Bronchial epithelial cell (primary cell): ENCODE measurements at regions not wholly inside any gene's neighbourhood (a gene's known extent, or its start where the extent isn't known, plus 50 kb on each side); places are given as distances from the start of the nearest gene placed in this dataset.

Experiments used
- DNase-seq: peaks from one replicate; pipeline ENCODE4 v3.0.0-alpha.2; 2010; ENCODE audit warnings: low read depth
- FAIRE-seq: peaks from 2 replicates; lab custom pipeline; 2011; peaks lifted over from hg19 to GRCh38; lab: Jason Lieb, UNC
- H3K27me3 ChIP-seq: 2 replicates; pipeline ENCODE4 v1.5.1; 2011; ENCODE audit warnings: low read length; ENCODE audit not compliant: control insufficient read depth, insufficient read depth
- H3K36me3 ChIP-seq: 2 replicates; pipeline ENCODE4 v1.5.1; 2011; ENCODE audit warnings: low read length; ENCODE audit not compliant: control insufficient read depth, insufficient read depth
- H3K4me3 ChIP-seq: 2 replicates; pipeline ENCODE4 v1.5.1; 2011; ENCODE audit warnings: mild to moderate bottlenecking, low read depth, low read length, control low read depth
- CTCF ChIP-seq: IDR thresholded peaks from 2 replicates; pipeline ENCODE4 v1.5.1; 2011; ENCODE audit warnings: mild to moderate bottlenecking, moderate library complexity, low read length, control low read depth, inconsistent platforms; ENCODE audit not compliant: insufficient read depth, severe bottlenecking

GRCh38 chr17:63171428-63172393 is 205.7 kb downstream of the TANC2 start:
- FAIRE-seq (no peak), DNase-seq (no peak)
- TF ChIP-seq CTCF, result no peak
- no peak overlapping the region for H3K4me3 ChIP-seq
- peaks cover 3% of the 10 kb centered on the region for H3K36me3 ChIP-seq
- no peaks in the 10 kb centered on the region for H3K27me3 ChIP-seq

- FAIRE-seq (no peak), DNase-seq (no peak)
- TF ChIP-seq CTCF, result no peak
- Histone ChIP-seq H3K36me3 (peaks cover 3% of the 10 kb centered on the region), H3K27me3 (no peaks in the 10 kb centered on the region), H3K4me3 (no peak overlapping the region)
These were observed 207.4 kb downstream of the TANC2 start for GRCh38 chr17:63173450-63173849.

GRCh38 chr17:63173903-63174302 is 207.9 kb downstream of the TANC2 start:
- no peak for FAIRE-seq
- DNase-seq, result no peak
- TF ChIP-seq CTCF, result no peak

GRCh38 chr17:63178530-63178929 is 212.5 kb downstream of the TANC2 start:
- TF ChIP-seq CTCF, result no peak
- FAIRE-seq, result no peak
- Histone ChIP-seq H3K36me3 (peaks cover 3% of the 10 kb centered on the region), H3K4me3 (no peak overlapping the region), H3K27me3 (no peaks in the 10 kb centered on the region)
- DNase-seq, result no peak

More at GRCh38 chr17:63173903-63174302, 207.9 kb downstream of the TANC2 start:
- Histone ChIP-seq H3K4me3 (no peak overlapping the region), H3K36me3 (peaks cover 3% of the 10 kb centered on the region), H3K27me3 (no peaks in the 10 kb centered on the region)

- H3K36me3 ChIP-seq, result peaks cover 1% of the 10 kb centered on the region
- peak; percentile 70 for FAIRE-seq
- TF ChIP-seq CTCF, result no peak
- no peaks in the 10 kb centered on the region for H3K27me3 ChIP-seq
- DNase-seq, result peak; percentile 25
- H3K4me3 ChIP-seq, result no peak overlapping the region
These were observed 215.8 kb downstream of the TANC2 start for GRCh38 chr17:63181856-63182255.
